K562 (cell line): ENCODE measurements at regions not wholly inside any gene's neighbourhood (a gene's known extent, or its start where the extent isn't known, plus 50 kb on each side); places are given as distances from the start of the nearest gene placed in this dataset.

Source experiments
- ATAC-seq: fragments of 200-7000 bp; cut with Tn5 transposase; 3 replicates; pipeline ENCODE4 v1.9.1; 2020; ENCODE audit warnings: moderate library complexity
- BruUV-seq: library from RNA; stranded (reverse); fragments of 400-500 nt; replicated peaks from 2 replicates; lab custom pipeline; 2021; lab: Mats Ljungman, UMichigan
- CTCF ChIA-PET: fragments of 300-600 bp; formaldehyde crosslinking; extraction: SDS; loops from one replicate; lab custom pipeline; 2021; ENCODE audit warnings: low intra/inter-chr PET ratio; lab: Yijun Ruan, JAX
- POLR2A ChIA-PET: fragments of 300-600, 350-650 bp; sonication (Branson Sonifier 250); formaldehyde crosslinking; extraction: SDS; loops from one replicate; lab custom pipeline; 2021; ENCODE audit warnings: antibody characterized with exemption, inconsistent platforms; lab: Yijun Ruan, JAX
- DNase-seq, 4 experiments: peaks; one replicate each; pipeline versions ENCODE4 v3.0.0 to v3.0.0-alpha.2; 2011 to 2018; ENCODE audit warnings: low spot score in 3 of 4, mixed read lengths in 3 of 4; ENCODE audit errors: extremely low read depth in 1 of 4
- FAIRE-seq: peaks from 2 replicates; lab custom pipeline; 2011; peaks lifted over from hg19 to GRCh38; lab: Jason Lieb, UNC
- H2AFZ ChIP-seq: 2 replicates; pipeline ENCODE4 v1.6.0; 2011; ENCODE audit warnings: low read depth, low read length, control low read depth, inconsistent platforms
- H3K27ac ChIP-seq: fragments of 200-600 bp; 3 replicates; pipeline ENCODE4 v1.8.0; 2011; ENCODE audit warnings: low read depth, mild to moderate bottlenecking, control low read depth, inconsistent platforms, low read length, moderate library complexity, mixed read lengths; ENCODE audit errors: extremely low read depth
- H3K27me3 ChIP-seq, 2 experiments: fragments of 300-600 bp in 1 of 2; 2 replicates in 1 of 2; 3 replicates in 1 of 2; pipeline versions ENCODE4 v1.6.0 to v1.8.0; 2011; ENCODE audit warnings: inconsistent platforms in 2 of 2, low read length in 2 of 2, mild to moderate bottlenecking in 1 of 2, mixed read lengths in 1 of 2, moderate library complexity in 1 of 2; ENCODE audit not compliant: control insufficient read depth in 2 of 2, insufficient read depth in 2 of 2
- H3K36me3 ChIP-seq: fragments of 300-600 bp; 3 replicates; pipeline ENCODE4 v1.8.0; 2011; ENCODE audit warnings: mild to moderate bottlenecking, low read length, inconsistent platforms; ENCODE audit not compliant: control insufficient read depth, insufficient read depth
- H3K4me1 ChIP-seq, 2 experiments: fragments of 200-600 bp in 1 of 2; replicated peaks in 1 of 2; 2 replicates in 1 of 2; 3 replicates in 1 of 2; pipeline versions ENCODE4 v1.5.1 to v1.8.0; 2011; ENCODE audit warnings: inconsistent platforms in 2 of 2, low read length in 2 of 2, mild to moderate bottlenecking in 1 of 2, mixed read lengths in 1 of 2, moderate library complexity in 1 of 2; ENCODE audit not compliant: control insufficient read depth in 2 of 2, insufficient read depth in 2 of 2
- H3K4me2 ChIP-seq: 2 replicates; pipeline ENCODE4 v1.6.1; 2011; ENCODE audit warnings: low read length, control low read depth, inconsistent platforms, mixed read lengths; ENCODE audit not compliant: insufficient read depth
- H3K4me3 ChIP-seq: fragments of 200-600 bp; sonication (generic), shearing (Covaris generic); 2 replicates; pipeline ENCODE4 v1.5.1; 2016; ENCODE audit warnings: control low read depth, inconsistent platforms
- H3K79me2 ChIP-seq: fragments of 200-600 bp; 3 replicates; pipeline ENCODE4 v1.8.0; 2011; ENCODE audit warnings: low read length, inconsistent platforms; ENCODE audit not compliant: control insufficient read depth, insufficient read depth
- H3K9ac ChIP-seq, 2 experiments: 2 replicates each; pipeline versions ENCODE4 v1.6.0 to v1.6.1; 2011; ENCODE audit warnings: low read depth in 2 of 2, low read length in 2 of 2, control low read depth in 1 of 2, inconsistent platforms in 1 of 2, mild to moderate bottlenecking in 1 of 2, mixed read lengths in 1 of 2; ENCODE audit not compliant: insufficient read depth in 1 of 2
- H3K9me1 ChIP-seq: one replicate; pipeline ENCODE4 v1.6.0; 2011; ENCODE audit warnings: inconsistent platforms, mild to moderate bottlenecking, low read length, moderate library complexity; ENCODE audit not compliant: control insufficient read depth, insufficient read depth
- H3K9me3 ChIP-seq: replicated peaks from 2 replicates; pipeline ENCODE4 v1.5.1; 2011; ENCODE audit warnings: low read depth, low read length, inconsistent platforms; ENCODE audit not compliant: control insufficient read depth, insufficient read depth
- H4K20me1 ChIP-seq: replicated peaks from 2 replicates; pipeline ENCODE4 v1.6.1; 2011; ENCODE audit warnings: low read length, inconsistent platforms, mixed read lengths; ENCODE audit not compliant: control insufficient read depth, insufficient read depth
- CHAMP1 ChIP-seq: fragments of 450-650 bp; IDR thresholded peaks from 2 replicates; pipeline ENCODE4 v1.6.1; 2016; ENCODE audit warnings: mild to moderate bottlenecking
- MCM3 ChIP-seq: fragments of 450-650 bp; IDR thresholded peaks from 2 replicates; pipeline ENCODE4 v1.6.1; 2016
- MTF1 ChIP-seq: fragments of 250-450 bp; sonication (Bioruptor Pico); IDR thresholded peaks from 2 replicates; pipeline ENCODE4 v1.9.0; 2021; ENCODE audit warnings: moderate library complexity, mild to moderate bottlenecking, inconsistent platforms, borderline replicate concordance
- NR1H2 ChIP-seq: sonication (generic); formaldehyde crosslinking; IDR thresholded peaks from 2 replicates; pipeline ENCODE4 v1.4.0; 2020; ENCODE audit warnings: mild to moderate bottlenecking, missing genetic modification reagents
- TOE1 ChIP-seq, 2 experiments: fragments of 450-650 bp in 1 of 2; sonication (generic) in 1 of 2; formaldehyde crosslinking in 1 of 2; IDR thresholded peaks; 2 replicates each; pipeline versions ENCODE4 v1.7.1 to v1.8.0; 2016 to 2022; ENCODE audit warnings: borderline replicate concordance in 2 of 2, mild to moderate bottlenecking in 2 of 2, antibody characterized with exemption in 1 of 2, inconsistent platforms in 1 of 2, low read depth in 1 of 2, missing genetic modification reagents in 1 of 2, moderate library complexity in 1 of 2
- ZBTB40 ChIP-seq, 2 experiments: fragments of 450-650 bp in 1 of 2; sonication (generic) in 1 of 2; formaldehyde crosslinking in 1 of 2; IDR thresholded peaks; 2 replicates each; pipeline versions ENCODE4 v1.7.1 to v1.9.0; 2016 to 2022; ENCODE audit warnings: inconsistent platforms in 1 of 2, mild to moderate bottlenecking in 1 of 2, missing genetic modification reagents in 1 of 2
- ZKSCAN3 ChIP-seq: fragments of 250-450 bp; sonication (Bioruptor Pico); IDR thresholded peaks from 2 replicates; pipeline ENCODE4 v1.4.0; 2020
- WGBS: fragments of 100-300 bp; shearing (Covaris generic); methylation state at CpG from one replicate; pipeline ENCODE4 v1.1.6; 2016; ENCODE audit warnings: low coverage, mixed read lengths; ENCODE audit not compliant: insufficient coverage; ENCODE audit errors: missing lambda C conversion rate; 5-methylcytosine and 5-hydroxymethylcytosine counted together
- in situ Hi-C: fragments of 300-500 bp; cut with MboI; formaldehyde crosslinking; loops from 4 replicates; pipeline ENCODE4 v1.15.0; 2018; ENCODE audit warnings: inconsistent platforms, mixed read lengths
- intact Hi-C: fragments of 100-400 bp; cut with micrococcal nuclease; formaldehyde crosslinking; loops from 2 replicates; pipeline ENCODE4 v1.14.2; 2022

- Histone ChIP-seq H3K9me1 (no peaks in the 10 kb centered on the region), H4K20me1 (no peaks in the 10 kb centered on the region), H3K27ac (no peak overlapping the region), H3K9me3 (no peaks in the 10 kb centered on the region), H3K36me3 (no peaks in the 10 kb centered on the region; the same call in 2 of the 3 replicates), H3K4me1 (no peaks in the 10 kb centered on the region), H2AFZ (no peak overlapping the region), H3K4me2 (no peak overlapping the region), H3K9ac (no peak overlapping the region), H3K4me3 (no peak overlapping the region), H3K79me2 (no peaks in the 10 kb centered on the region), H3K27me3 (no peaks in the 10 kb centered on the region)
- in situ Hi-C loops (no loop called here), intact Hi-C loops (no loop called here)
- TF ChIP-seq MTF1 (CRISPR knock-in tag) = no peak
- no peak for TF ChIP-seq NR1H2 (CRISPR knock-in tag)
- no peak for TF ChIP-seq TOE1 (IDR thresholded peaks at IDR 0.05; ENCODE audit: borderline replicate concordance)
- no peak for TF ChIP-seq TOE1 (CRISPR knock-in tag; IDR thresholded peaks at IDR 0.05; ENCODE audit: borderline replicate concordance, low read depth)
- no peak for TF ChIP-seq ZBTB40 (IDR thresholded peaks at IDR 0.05)
- no peak for TF ChIP-seq ZBTB40 (CRISPR knock-in tag; IDR thresholded peaks at IDR 0.05)
- TF ChIP-seq ZKSCAN3 (CRISPR knock-in tag) = no peak
- no peak for TF ChIP-seq CHAMP1
- TF ChIP-seq MCM3 = no peak
- BruUV-seq = no TSS peak
- FAIRE-seq (no peak), DNase-seq (no peak), ATAC-seq (no peak)
- CTCF ChIA-PET = no interaction called here
- 81% methylated on average over 11 of the region's 16 CpGs for WGBS
- POLR2A ChIA-PET = interaction anchor here (0.7 to 1.1 kb wide), 2 partner anchors 15 to 142 kb away, joined by 3 to 4 read pairs; no protein-coding TSS in a partner anchor
These were observed 977.0 kb downstream of the TBC1D22A start for GRCh38 chr22:47739291-47740015.
